ENCODE measurements at regions not wholly inside any gene's neighbourhood (a gene's known extent, or its start where the extent isn't known, plus 50 kb on each side); places are given as distances from the start of the nearest gene placed in this dataset.
"Not testable (repeated sequence)": the region's sequence is repeated elsewhere in the genome, so short reads cannot be mapped to it uniquely, and the experiment has no call there.

GRCh38 chr3:102374863-102375634 is 59.8 kb upstream of the ZPLD1 start:
- no peaks in the 10 kb centered on the region for H3K4me1 ChIP-seq (ENCODE audit: control insufficient read depth in 2 of 2, insufficient read depth in 2 of 2, low read length in 2 of 2)
- H3K9ac ChIP-seq (ENCODE audit: low read length), result no peak overlapping the region
- no peaks in the 10 kb centered on the region for H4K20me1 ChIP-seq (ENCODE audit: control insufficient read depth, insufficient read depth, low read length, poor library complexity, severe bottlenecking)
- peaks cover 0 to 4% (median 0%) of the 10 kb centered on the region in 4 experiments for H3K27me3 ChIP-seq (replicated peaks in 1 of 4; ENCODE audit: control extremely low read depth in 1 of 4, control insufficient read depth in 3 of 4, insufficient read depth in 4 of 4, low read length in 3 of 4)
- no peaks in the 10 kb centered on the region for H3K79me2 ChIP-seq (ENCODE audit: control insufficient read depth, insufficient read depth, low read length)
- H3K9me3 ChIP-seq (ENCODE audit: control extremely low read depth in 1 of 3, control insufficient read depth in 2 of 3, insufficient read depth in 1 of 3, low read length in 2 of 3), result no peaks in the 10 kb centered on the region
- no CpG with 5 or more reads among the region's 2 CpGs for WGBS (ENCODE audit: insufficient coverage)
- no peak overlapping the region for H3K4me3 ChIP-seq (ENCODE audit: control extremely low read depth in 1 of 5, extremely low read depth in 1 of 5, insufficient read depth in 1 of 5, low read depth in 2 of 5, low read length in 4 of 5)
- Mint-ChIP-seq H3K27me3 (peaks cover 8% of the 10 kb centered on the region), H3K4me3 (no peak overlapping the region), H3K27ac (no peak overlapping the region), H3K9me3 (ENCODE audit: insufficient read depth) (no peaks in the 10 kb centered on the region), H3K4me1 (no peaks in the 10 kb centered on the region)
- H3K4me2 ChIP-seq (replicated peaks; ENCODE audit: low read depth, low read length, poor library complexity, severe bottlenecking), result no peak overlapping the region
- no peaks in the 10 kb centered on the region for H3K36me3 ChIP-seq (replicated peaks in 1 of 2; ENCODE audit: control extremely low read depth in 1 of 2, control insufficient read depth in 1 of 2, extremely low read depth in 1 of 2, insufficient read depth in 2 of 2, low read length in 1 of 2)
- CTCF ChIA-PET, result no interaction called here
- no peak for ATAC-seq (ENCODE audit: low read depth)
- POLR2A ChIA-PET, result no interaction called here
- H2AFZ ChIP-seq (ENCODE audit: insufficient read depth, low read depth, low read length, poor library complexity, severe bottlenecking), result no peak overlapping the region
- no peak overlapping the region for H3K27ac ChIP-seq (ENCODE audit: low read length in 2 of 2)
- DNase-seq, result no peak
- no peak for TF ChIP-seq CTCF (IDR thresholded peaks at IDR 0.05)
- no peak for TF ChIP-seq EZH2 (IDR thresholded peaks at IDR 0.05; ENCODE audit: borderline replicate concordance, insufficient read depth, low read depth, low read length, poor library complexity, severe bottlenecking)
- intact Hi-C loops (cut with micrococcal nuclease), result no loop called here

GRCh38 chr3:102378216-102378615 is 56.6 kb upstream of the ZPLD1 start:
- ATAC-seq (ENCODE audit: low read depth) (no peak), DNase-seq (no peak)
- H3K9me3 Mint-ChIP-seq (ENCODE audit: insufficient read depth), result no peaks in the 10 kb centered on the region
- H4K20me1 ChIP-seq (ENCODE audit: control insufficient read depth, insufficient read depth, low read length, poor library complexity, severe bottlenecking), result no peaks in the 10 kb centered on the region
- H3K4me3 Mint-ChIP-seq, result no peak overlapping the region
- ChIA-PET CTCF (no interaction called here), POLR2A (no interaction called here)
- intact Hi-C loops (cut with micrococcal nuclease), result no loop called here
- H3K4me1 Mint-ChIP-seq, result no peaks in the 10 kb centered on the region
- 100% methylated on average over 2 of the region's 4 CpGs for WGBS (ENCODE audit: insufficient coverage)
- H3K27me3 ChIP-seq (replicated peaks in 1 of 4; ENCODE audit: control extremely low read depth in 1 of 4, control insufficient read depth in 3 of 4, insufficient read depth in 4 of 4, low read length in 3 of 4), result peaks cover 0 to 4% (median 0%) of the 10 kb centered on the region in 4 experiments
- H3K9me3 ChIP-seq (ENCODE audit: control extremely low read depth in 1 of 3, control insufficient read depth in 2 of 3, insufficient read depth in 1 of 3, low read length in 2 of 3), result no peaks in the 10 kb centered on the region
- H3K36me3 ChIP-seq (replicated peaks in 1 of 2; ENCODE audit: control extremely low read depth in 1 of 2, control insufficient read depth in 1 of 2, extremely low read depth in 1 of 2, insufficient read depth in 2 of 2, low read length in 1 of 2), result no peaks in the 10 kb centered on the region
- no peak for TF ChIP-seq CTCF (IDR thresholded peaks at IDR 0.05)
- TF ChIP-seq EZH2 (IDR thresholded peaks at IDR 0.05; ENCODE audit: borderline replicate concordance, insufficient read depth, low read depth, low read length, poor library complexity, severe bottlenecking), result no peak
- H3K79me2 ChIP-seq (ENCODE audit: control insufficient read depth, insufficient read depth, low read length), result no peaks in the 10 kb centered on the region
- no peak overlapping the region for H3K9ac ChIP-seq (ENCODE audit: low read length)
- H3K4me3 ChIP-seq (ENCODE audit: control extremely low read depth in 1 of 5, extremely low read depth in 1 of 5, insufficient read depth in 1 of 5, low read depth in 2 of 5, low read length in 4 of 5), result no peak overlapping the region
- H3K4me2 ChIP-seq (replicated peaks; ENCODE audit: low read depth, low read length, poor library complexity, severe bottlenecking), result no peak overlapping the region
- no peak overlapping the region for H3K27ac ChIP-seq (ENCODE audit: low read length in 2 of 2)
- peaks cover 4% of the 10 kb centered on the region for H3K27me3 Mint-ChIP-seq
- no peak overlapping the region for H2AFZ ChIP-seq (ENCODE audit: insufficient read depth, low read depth, low read length, poor library complexity, severe bottlenecking)
- no peaks in the 10 kb centered on the region for H3K4me1 ChIP-seq (ENCODE audit: control insufficient read depth in 2 of 2, insufficient read depth in 2 of 2, low read length in 2 of 2)
- H3K27ac Mint-ChIP-seq, result no peak overlapping the region

- WGBS (ENCODE audit: insufficient coverage), result 71% methylated on average over 1 of the region's 6 CpGs
- H3K4me3 Mint-ChIP-seq; H2AFZ ChIP-seq (ENCODE audit: insufficient read depth, low read depth, low read length, poor library complexity, severe bottlenecking); H3K27ac ChIP-seq (ENCODE audit: low read length in 2 of 2); H3K36me3 ChIP-seq (replicated peaks in 1 of 2; ENCODE audit: control extremely low read depth in 1 of 2, control insufficient read depth in 1 of 2, extremely low read depth in 1 of 2, insufficient read depth in 2 of 2, low read length in 1 of 2); H3K27ac Mint-ChIP-seq; DNase-seq; H3K79me2 ChIP-seq (ENCODE audit: control insufficient read depth, insufficient read depth, low read length); intact Hi-C loops (cut with micrococcal nuclease); H3K9me3 ChIP-seq (ENCODE audit: control extremely low read depth in 1 of 3, control insufficient read depth in 2 of 3, insufficient read depth in 1 of 3, low read length in 2 of 3); H3K4me1 Mint-ChIP-seq; CTCF ChIA-PET; H3K27me3 Mint-ChIP-seq; H3K9ac ChIP-seq (ENCODE audit: low read length); H3K9me3 Mint-ChIP-seq (ENCODE audit: insufficient read depth); H3K4me2 ChIP-seq (replicated peaks; ENCODE audit: low read depth, low read length, poor library complexity, severe bottlenecking); POLR2A ChIA-PET; H3K27me3 ChIP-seq (replicated peaks in 1 of 4; ENCODE audit: control extremely low read depth in 1 of 4, control insufficient read depth in 3 of 4, insufficient read depth in 4 of 4, low read length in 3 of 4); H3K4me1 ChIP-seq (ENCODE audit: control insufficient read depth in 2 of 2, insufficient read depth in 2 of 2, low read length in 2 of 2); H4K20me1 ChIP-seq (ENCODE audit: control insufficient read depth, insufficient read depth, low read length, poor library complexity, severe bottlenecking); H3K4me3 ChIP-seq (ENCODE audit: control extremely low read depth in 1 of 5, extremely low read depth in 1 of 5, insufficient read depth in 1 of 5, low read depth in 2 of 5, low read length in 4 of 5); ATAC-seq (ENCODE audit: low read depth): not testable (repeated sequence)
These were observed 52.6 kb upstream of the ZPLD1 start for GRCh38 chr3:102382201-102382600.

Data from B cell (primary cell).